ENCODE measurements at regions not wholly inside any gene's neighbourhood (a gene's known extent, or its start where the extent isn't known, plus 50 kb on each side); places are given as distances from the start of the nearest gene placed in this dataset.
"Not testable (repeated sequence)": the region's sequence is repeated elsewhere in the genome, so short reads cannot be mapped to it uniquely, and the experiment has no call there.

GRCh38 chr5:67793966-67794365 is 421.6 kb upstream of the PIK3R1 start:
- ChIA-PET POLR2A (no interaction called here), CTCF (no interaction called here)
- no peak for DNase-seq
- Mint-ChIP-seq H3K9me3 (no peaks in the 10 kb centered on the region), H3K4me1 (no peaks in the 10 kb centered on the region), H3K36me3 (ENCODE audit: low read depth) (no peaks in the 10 kb centered on the region), H3K27ac (no peak overlapping the region), H3K27me3 (peaks cover 5% of the 10 kb centered on the region), H3K4me3 (no peak overlapping the region)

- Mint-ChIP-seq H3K36me3 (ENCODE audit: low read depth) (no peaks in the 10 kb centered on the region), H3K4me3 (no peak overlapping the region), H3K27ac (no peak overlapping the region), H3K27me3 (peaks cover 5% of the 10 kb centered on the region), H3K4me1 (no peaks in the 10 kb centered on the region), H3K9me3 (no peaks in the 10 kb centered on the region)
- CTCF ChIA-PET = no interaction called here
- POLR2A ChIA-PET = no interaction called here
- no peak for DNase-seq
Observed at GRCh38 chr5:67793418-67793817, 422.1 kb upstream of the PIK3R1 start.

DNA sequence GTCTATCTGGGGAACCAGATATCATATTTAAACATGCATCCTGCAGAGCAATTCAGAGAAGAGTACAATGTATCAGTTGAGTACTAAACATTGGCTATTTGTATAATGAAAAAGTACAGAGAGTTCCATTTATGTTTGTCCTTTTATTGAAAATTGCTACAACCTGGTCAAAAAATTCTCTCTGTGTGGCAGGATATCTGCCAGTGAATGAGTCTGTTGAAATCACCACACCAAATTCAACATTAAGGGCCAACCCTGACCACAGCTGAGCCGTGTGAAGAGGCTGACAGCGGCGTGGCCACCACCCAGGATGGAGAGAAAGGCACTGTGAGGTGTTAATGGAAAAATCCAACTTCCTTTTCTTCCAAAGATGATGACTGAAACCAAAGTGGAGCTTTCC is 422.7 kb upstream of the PIK3R1 start:
- Mint-ChIP-seq H3K9me3 (no peaks in the 10 kb centered on the region), H3K4me3 (no peak overlapping the region), H3K27me3 (peaks cover 4% of the 10 kb centered on the region), H3K36me3 (ENCODE audit: low read depth) (no peaks in the 10 kb centered on the region), H3K27ac (no peak overlapping the region), H3K4me1 (no peaks in the 10 kb centered on the region)
- CTCF ChIA-PET = no interaction called here
- DNase-seq = no peak
- POLR2A ChIA-PET = no interaction called here

GRCh38 chr5:67790390-67790789 is 425.2 kb upstream of the PIK3R1 start:
- Mint-ChIP-seq H3K36me3 (ENCODE audit: low read depth) (no peaks in the 10 kb centered on the region), H3K27ac (no peak overlapping the region), H3K9me3 (no peaks in the 10 kb centered on the region), H3K27me3 (no peaks in the 10 kb centered on the region), H3K4me1 (no peaks in the 10 kb centered on the region), H3K4me3 (no peak overlapping the region)
- DNase-seq = no peak
- CTCF ChIA-PET = no interaction called here
- POLR2A ChIA-PET = no interaction called here

DNA sequence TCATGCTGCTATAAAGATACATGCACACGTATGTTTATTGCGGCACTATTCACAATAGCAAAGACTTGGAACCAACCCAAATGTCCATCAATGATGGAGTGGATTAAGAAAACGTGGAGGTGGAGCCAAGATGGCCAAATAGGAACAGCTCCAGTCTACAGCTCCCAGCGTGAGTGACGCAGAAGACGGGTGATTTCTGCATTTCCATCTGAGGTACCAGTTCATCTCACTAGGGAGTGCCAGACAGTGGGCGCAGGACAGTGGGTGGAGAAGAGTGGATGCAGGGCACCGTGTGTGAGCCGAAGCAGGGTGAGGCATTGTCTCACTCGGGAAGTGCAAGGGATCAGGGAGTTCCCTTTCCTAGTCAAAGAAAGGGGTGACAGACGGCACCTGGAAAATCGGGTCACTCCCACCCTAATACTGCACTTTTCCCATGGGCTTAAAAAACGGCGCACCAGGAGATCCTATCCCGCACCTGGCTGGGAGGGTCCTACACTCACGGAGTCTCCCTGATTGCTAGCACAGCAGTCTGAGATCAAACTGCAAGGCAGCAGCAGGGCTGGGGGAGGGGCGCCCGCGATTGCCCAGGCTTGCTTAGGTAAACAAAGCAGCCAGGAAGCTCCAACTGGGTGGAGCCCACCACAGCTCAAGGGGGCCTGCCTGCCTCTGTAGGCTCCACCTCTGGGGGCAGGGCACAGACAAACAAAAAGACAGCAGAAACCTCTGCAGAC is 435.5 kb upstream of the PIK3R1 start:
- DNase-seq; H3K36me3 Mint-ChIP-seq (ENCODE audit: low read depth); H3K27ac Mint-ChIP-seq; POLR2A ChIA-PET; H3K4me3 Mint-ChIP-seq; H3K4me1 Mint-ChIP-seq; CTCF ChIA-PET; H3K9me3 Mint-ChIP-seq; H3K27me3 Mint-ChIP-seq: not testable (repeated sequence)

DNA sequence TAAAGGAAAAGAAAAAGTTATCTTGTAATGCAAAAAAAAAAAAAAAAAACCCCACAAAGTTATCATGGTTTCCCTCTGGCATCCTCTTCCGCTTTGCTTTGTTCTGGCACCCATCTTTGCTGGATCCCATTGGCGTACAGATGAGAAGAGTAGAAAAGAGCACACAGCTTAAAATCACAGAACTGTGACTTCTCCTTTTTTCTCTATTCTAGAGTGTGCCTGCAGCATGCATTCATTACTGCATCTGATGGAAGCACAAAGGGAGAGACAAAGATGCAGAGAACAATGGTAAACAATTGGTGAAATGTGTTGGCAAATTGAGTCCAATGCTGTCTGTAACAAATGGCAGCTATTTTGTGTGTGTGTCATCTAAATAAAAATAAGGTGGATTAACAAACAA is 440.8 kb upstream of the PIK3R1 start:
- ChIA-PET CTCF (no interaction called here), POLR2A (no interaction called here)
- Mint-ChIP-seq H3K4me1 (no peaks in the 10 kb centered on the region), H3K36me3 (ENCODE audit: low read depth) (no peaks in the 10 kb centered on the region), H3K27ac (no peak overlapping the region), H3K9me3 (peaks cover 5% of the 10 kb centered on the region), H3K4me3 (no peak overlapping the region), H3K27me3 (peaks cover 4% of the 10 kb centered on the region)
- DNase-seq = no peak

DNA sequence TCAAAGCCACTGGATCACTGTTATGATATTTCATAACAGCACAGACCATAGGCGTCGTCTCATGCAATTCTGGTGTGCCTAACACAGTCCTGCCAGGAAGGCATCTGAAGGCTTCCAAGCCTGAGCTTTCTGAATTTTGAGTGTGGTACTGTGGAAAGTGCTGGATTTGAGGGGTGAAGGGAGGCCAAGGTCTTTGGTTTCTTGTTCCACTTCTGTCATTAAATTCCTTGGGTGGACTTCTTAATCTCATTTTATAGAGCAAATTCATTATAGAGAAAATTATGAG is 441.3 kb upstream of the PIK3R1 start:
- Mint-ChIP-seq H3K27me3 (peaks cover 4% of the 10 kb centered on the region), H3K4me3 (no peak overlapping the region), H3K4me1 (no peaks in the 10 kb centered on the region), H3K36me3 (ENCODE audit: low read depth) (no peaks in the 10 kb centered on the region), H3K9me3 (peaks cover 5% of the 10 kb centered on the region), H3K27ac (no peak overlapping the region)
- ChIA-PET CTCF (no interaction called here), POLR2A (no interaction called here)
- no peak for DNase-seq

- H3K9me3 Mint-ChIP-seq = peaks cover 5% of the 10 kb centered on the region
- peaks cover 4% of the 10 kb centered on the region for H3K27me3 Mint-ChIP-seq
- H3K4me3 Mint-ChIP-seq = no peak overlapping the region
- ChIA-PET POLR2A (no interaction called here), CTCF (no interaction called here)
- H3K4me1 Mint-ChIP-seq = no peaks in the 10 kb centered on the region
- no peaks in the 10 kb centered on the region for H3K36me3 Mint-ChIP-seq (ENCODE audit: low read depth)
- no peak overlapping the region for H3K27ac Mint-ChIP-seq
- no peak for DNase-seq
Observed at GRCh38 chr5:67773411-67774266, 441.9 kb upstream of the PIK3R1 start.

DNA sequence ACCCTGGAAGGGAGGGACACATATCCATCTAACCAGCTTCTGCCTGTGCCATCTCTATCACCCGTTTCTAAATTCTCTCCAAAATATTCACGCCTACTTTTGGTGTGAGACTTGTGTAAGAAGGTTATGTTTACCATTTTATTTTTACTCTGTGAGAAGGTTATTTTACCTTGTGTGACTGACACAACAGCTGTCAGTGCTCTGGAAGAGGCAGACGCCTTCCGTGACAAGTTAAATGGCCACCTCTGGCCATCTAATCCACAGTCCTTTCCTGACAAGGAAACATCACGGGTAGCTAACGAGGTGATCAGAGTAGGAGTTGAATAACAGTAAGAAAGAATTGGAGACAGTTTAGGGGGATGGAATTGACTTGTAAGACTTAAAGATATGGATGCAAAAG is 443.8 kb upstream of the PIK3R1 start:
- ChIA-PET CTCF (no interaction called here), POLR2A (no interaction called here)
- no peak overlapping the region for H3K27ac Mint-ChIP-seq
- DNase-seq = no peak
- no peak overlapping the region for H3K4me3 Mint-ChIP-seq
- no peaks in the 10 kb centered on the region for H3K36me3 Mint-ChIP-seq (ENCODE audit: low read depth)
- H3K9me3 Mint-ChIP-seq = no peaks in the 10 kb centered on the region
- no peaks in the 10 kb centered on the region for H3K4me1 Mint-ChIP-seq
- peaks cover 9% of the 10 kb centered on the region for H3K27me3 Mint-ChIP-seq

GRCh38 chr5:67771221-67771620 is 444.3 kb upstream of the PIK3R1 start:
- H3K27me3 Mint-ChIP-seq = peaks cover 8% of the 10 kb centered on the region
- H3K27ac Mint-ChIP-seq = no peak overlapping the region
- H3K9me3 Mint-ChIP-seq = no peaks in the 10 kb centered on the region
- DNase-seq = no peak
- ChIA-PET POLR2A (no interaction called here), CTCF (no interaction called here)
- no peak overlapping the region for H3K4me3 Mint-ChIP-seq
- no peaks in the 10 kb centered on the region for H3K36me3 Mint-ChIP-seq (ENCODE audit: low read depth)
- no peaks in the 10 kb centered on the region for H3K4me1 Mint-ChIP-seq

- ChIA-PET POLR2A (no interaction called here), CTCF (no interaction called here)
- DNase-seq = no peak
- Mint-ChIP-seq H3K4me3 (no peak overlapping the region), H3K9me3 (no peaks in the 10 kb centered on the region), H3K27me3 (peaks cover 8% of the 10 kb centered on the region), H3K4me1 (no peaks in the 10 kb centered on the region), H3K36me3 (ENCODE audit: low read depth) (no peaks in the 10 kb centered on the region), H3K27ac (no peak overlapping the region)
Observed at GRCh38 chr5:67770431-67771025, 445.0 kb upstream of the PIK3R1 start.

DNA sequence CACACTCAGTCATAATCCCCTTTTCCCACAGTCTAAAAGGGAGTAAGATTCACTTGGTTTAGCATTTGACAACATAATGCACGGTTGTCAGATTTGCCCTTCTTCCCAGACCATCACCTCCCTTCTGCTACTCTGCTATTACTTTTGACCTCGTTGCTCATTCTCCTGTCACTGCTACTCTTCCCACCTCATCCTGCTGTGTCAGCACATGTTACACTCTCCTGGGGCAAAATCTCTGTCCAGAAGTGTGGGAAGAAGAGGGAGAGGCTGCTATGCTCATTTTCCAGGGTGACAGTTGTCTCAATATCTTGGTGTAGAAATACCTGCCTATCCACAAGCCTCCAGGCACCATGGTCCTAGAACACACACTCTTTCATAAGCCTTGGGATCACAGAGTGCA is 449.9 kb upstream of the PIK3R1 start:
- H3K36me3 Mint-ChIP-seq (ENCODE audit: low read depth) = no peaks in the 10 kb centered on the region
- H3K4me1 Mint-ChIP-seq = no peaks in the 10 kb centered on the region
- no peaks in the 10 kb centered on the region for H3K9me3 Mint-ChIP-seq
- no peak overlapping the region for H3K27ac Mint-ChIP-seq
- ChIA-PET CTCF (no interaction called here), POLR2A (no interaction called here)
- no peak overlapping the region for H3K4me3 Mint-ChIP-seq
- peaks cover 6% of the 10 kb centered on the region for H3K27me3 Mint-ChIP-seq
- DNase-seq = no peak

DNA sequence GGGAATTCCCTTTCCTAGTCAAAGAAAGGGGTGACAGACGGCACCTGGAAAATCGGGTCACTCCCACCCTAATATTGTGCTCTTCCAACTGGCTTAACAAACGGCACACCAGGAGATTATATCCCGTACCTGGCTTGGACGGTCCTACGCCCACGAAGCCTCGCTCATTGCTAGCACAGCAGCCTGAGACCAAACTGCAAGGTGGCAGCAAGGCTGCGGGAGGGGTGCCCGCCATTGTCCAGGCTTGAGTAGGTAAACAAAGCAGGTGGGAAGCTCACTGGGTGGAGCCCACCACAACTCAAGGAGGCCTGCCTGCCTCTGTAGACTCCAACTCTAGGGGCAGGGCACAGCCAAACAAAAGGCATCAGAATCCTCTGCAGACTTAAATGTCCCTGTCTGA is 457.8 kb upstream of the PIK3R1 start:
- POLR2A ChIA-PET; H3K9me3 Mint-ChIP-seq; H3K36me3 Mint-ChIP-seq (ENCODE audit: low read depth); H3K4me3 Mint-ChIP-seq; CTCF ChIA-PET; H3K27me3 Mint-ChIP-seq; H3K27ac Mint-ChIP-seq; H3K4me1 Mint-ChIP-seq; DNase-seq: not testable (repeated sequence)

DNA sequence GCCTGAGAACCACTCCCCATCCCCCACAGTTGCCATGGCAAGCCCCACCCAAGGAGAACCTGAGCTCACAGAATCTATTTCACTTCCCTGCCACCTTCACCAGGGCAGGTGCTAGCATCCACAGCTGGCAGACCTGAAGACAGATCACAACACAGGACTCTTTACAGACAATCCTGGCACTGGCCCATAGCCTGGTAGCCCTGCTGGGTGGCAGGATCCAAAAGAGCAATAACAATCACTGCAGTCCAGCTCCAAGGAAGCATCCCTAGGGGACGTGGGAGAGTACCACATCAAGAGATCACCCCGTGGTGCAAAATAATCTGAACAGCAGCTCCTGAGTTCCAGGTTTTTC is 463.2 kb upstream of the PIK3R1 start:
- POLR2A ChIA-PET = no interaction called here

More for the DNA sequence above, 463.2 kb upstream of the PIK3R1 start:
- Mint-ChIP-seq H3K36me3 (ENCODE audit: low read depth) (no peaks in the 10 kb centered on the region), H3K4me3 (no peak overlapping the region), H3K27me3 (no peaks in the 10 kb centered on the region), H3K9me3 (no peaks in the 10 kb centered on the region), H3K4me1 (no peaks in the 10 kb centered on the region), H3K27ac (no peak overlapping the region)
- DNase-seq = no peak
- CTCF ChIA-PET = no interaction called here
